ENCODE measurements at regions not wholly inside any gene's neighbourhood (a gene's known extent, or its start where the extent isn't known, plus 50 kb on each side); places are given as distances from the start of the nearest gene placed in this dataset.
A peak's percentile ranks its signal among the peaks of the same experiment; 100 is the strongest.

DNA sequence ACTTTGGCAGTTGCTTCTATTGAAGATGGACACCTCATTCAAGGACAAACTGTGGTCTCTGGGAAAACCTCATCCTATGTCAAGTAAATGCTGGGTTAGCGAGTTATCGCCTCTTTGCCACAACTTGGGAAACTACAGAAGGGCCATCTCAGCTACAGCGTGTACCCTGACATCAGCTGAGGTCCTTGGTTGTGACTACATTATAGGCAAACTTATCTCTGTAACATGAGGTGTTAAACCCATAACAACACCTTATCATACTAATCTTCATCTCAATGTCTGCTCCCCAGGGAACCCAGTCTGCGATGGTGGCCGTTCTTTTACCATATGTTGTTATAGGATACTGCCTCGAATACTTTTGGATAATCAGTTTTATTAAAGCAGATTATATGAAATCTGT lies 1862.7 kb downstream of the STIM2 start:
- Histone ChIP-seq H3K4me2 (no peak overlapping the region), H3K9me3 (no peaks in the 10 kb centered on the region), H3K4me3 (no peak overlapping the region), H3K4me1 (no peaks in the 10 kb centered on the region), H3K27ac (no peak overlapping the region)
- FAIRE-seq (no peak), ATAC-seq (no peak), DNase-seq (ENCODE audit: low read depth in 1 of 2, low spot score in 1 of 2) (no peak)
- 41% methylated on average over 4 of the region's 6 CpGs for WGBS (ENCODE audit: missing lambda C conversion rate)
- TF ChIP-seq, protein P1, sequence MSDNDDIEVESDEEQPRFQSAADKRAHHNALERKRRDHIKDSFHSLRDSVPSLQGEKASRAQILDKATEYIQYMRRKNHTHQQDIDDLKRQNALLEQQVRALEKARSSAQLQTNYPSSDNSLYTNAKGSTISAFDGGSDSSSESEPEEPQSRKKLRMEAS (IDR thresholded peaks at IDR 0.05), result no peak
- TF ChIP-seq CEBPB (IDR thresholded peaks at IDR 0.05) (no peak), CHD4 (IDR thresholded peaks at IDR 0.05; ENCODE audit: borderline replicate concordance) (no peak), MAZ (IDR thresholded peaks at IDR 0.05; ENCODE audit: borderline replicate concordance, low read depth, low read length) (no peak), KDM1A (IDR thresholded peaks at IDR 0.05; ENCODE audit: low read depth) (no peak), ESRRA (IDR thresholded peaks at IDR 0.05; ENCODE audit: borderline replicate concordance, low read length) (no peak), RARB (CRISPR knock-in tag; IDR thresholded peaks at IDR 0.05) (no peak), FOSB (CRISPR knock-in tag; IDR thresholded peaks at IDR 0.05) (no peak), NPAS2 (CRISPR knock-in tag; IDR thresholded peaks at IDR 0.05; ENCODE audit: borderline replicate concordance) (no peak), POLR2A (IDR thresholded peaks at IDR 0.05; ENCODE audit: low read length) (no peak)
- TF ChIP-seq, protein P2, sequence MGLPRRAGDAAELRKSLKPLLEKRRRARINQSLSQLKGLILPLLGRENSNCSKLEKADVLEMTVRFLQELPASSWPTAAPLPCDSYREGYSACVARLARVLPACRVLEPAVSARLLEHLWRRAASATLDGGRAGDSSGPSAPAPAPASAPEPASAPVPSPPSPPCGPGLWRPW (IDR thresholded peaks at IDR 0.05), result no peak
- TF ChIP-seq, protein P3, sequence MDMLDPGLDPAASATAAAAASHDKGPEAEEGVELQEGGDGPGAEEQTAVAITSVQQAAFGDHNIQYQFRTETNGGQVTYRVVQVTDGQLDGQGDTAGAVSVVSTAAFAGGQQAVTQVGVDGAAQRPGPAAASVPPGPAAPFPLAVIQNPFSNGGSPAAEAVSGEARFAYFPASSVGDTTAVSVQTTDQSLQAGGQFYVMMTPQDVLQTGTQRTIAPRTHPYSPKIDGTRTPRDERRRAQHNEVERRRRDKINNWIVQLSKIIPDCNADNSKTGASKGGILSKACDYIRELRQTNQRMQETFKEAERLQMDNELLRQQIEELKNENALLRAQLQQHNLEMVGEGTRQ (IDR thresholded peaks at IDR 0.05), result no peak
- ChIA-PET POLR2A (no interaction called here), CTCF (no interaction called here)

DNA sequence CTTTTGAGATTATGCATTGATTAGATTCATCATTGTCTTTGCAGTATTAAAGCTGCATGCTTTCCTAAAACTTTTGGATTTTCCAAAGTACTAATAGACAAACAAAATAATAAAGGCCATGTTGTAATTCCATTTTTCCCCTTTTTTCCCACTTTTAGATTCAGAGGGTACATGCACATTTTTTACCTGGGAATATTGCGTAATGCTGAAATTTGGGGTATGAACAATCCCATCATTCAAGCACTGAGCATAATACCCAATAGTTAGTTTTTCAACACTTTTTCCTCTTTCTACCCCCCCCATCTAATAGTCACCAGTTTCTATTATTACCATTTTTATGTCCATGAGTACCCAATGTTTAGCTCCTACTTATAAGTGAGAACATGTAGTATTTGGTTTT lies 1863.6 kb downstream of the STIM2 start:
- H3K27ac ChIP-seq, result no peak overlapping the region
- H3K4me2 ChIP-seq, result no peak overlapping the region
- ChIA-PET POLR2A (no interaction called here), CTCF (no interaction called here)
- FAIRE-seq, result no peak
- ATAC-seq, result no peak
- H3K4me3 ChIP-seq, result no peak overlapping the region
- TF ChIP-seq EHF (CRISPR knock-in tag; IDR thresholded peaks at IDR 0.05), result no peak
- TF ChIP-seq CEBPB (IDR thresholded peaks at IDR 0.05), result peak in 1 of 2 experiments; percentile 10; a peak in 1 of 4 replicates
- 77% methylated on average over 1 of the region's 1 CpG for WGBS (ENCODE audit: missing lambda C conversion rate)
- no peak for DNase-seq (ENCODE audit: low read depth in 1 of 2, low spot score in 1 of 2)
- no peaks in the 10 kb centered on the region for H3K4me1 ChIP-seq
- no peaks in the 10 kb centered on the region for H3K9me3 ChIP-seq

DNA sequence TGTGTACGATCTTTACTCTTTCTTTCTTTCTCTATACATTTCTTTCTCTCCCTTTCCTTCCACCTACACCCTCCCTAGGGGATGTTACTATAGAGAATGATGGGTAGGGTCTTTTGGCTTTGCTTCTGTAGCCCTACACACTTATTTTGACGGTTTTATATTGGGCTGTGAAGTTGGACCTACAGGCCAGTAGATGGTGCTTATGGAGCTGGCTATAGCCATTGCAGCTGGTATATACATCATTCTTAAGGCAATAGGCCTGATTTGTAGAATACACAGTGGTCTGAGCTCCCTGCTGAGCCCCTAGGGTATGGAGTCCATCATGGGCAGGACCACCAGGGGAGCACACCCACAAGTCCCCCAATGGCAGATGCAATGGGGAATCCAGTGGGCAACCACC lies 1869.7 kb downstream of the STIM2 start:
- Histone ChIP-seq H3K4me1 (no peaks in the 10 kb centered on the region), H3K4me3 (no peak overlapping the region), H3K27ac (no peak overlapping the region), H3K4me2 (no peak overlapping the region), H3K9me3 (no peaks in the 10 kb centered on the region)
- DNase-seq (ENCODE audit: low read depth in 1 of 2, low spot score in 1 of 2), result no peak
- no peak for FAIRE-seq
- ATAC-seq, result no peak
- ChIA-PET POLR2A (no interaction called here), CTCF (no interaction called here)
- WGBS (ENCODE audit: missing lambda C conversion rate), result 9% methylated on average over 2 of the region's 2 CpGs
- TF ChIP-seq JUN (IDR thresholded peaks at IDR 0.05), result no peak
- TF ChIP-seq, protein P1 (IDR thresholded peaks at IDR 0.05), result no peak
- TF ChIP-seq, protein P4, sequence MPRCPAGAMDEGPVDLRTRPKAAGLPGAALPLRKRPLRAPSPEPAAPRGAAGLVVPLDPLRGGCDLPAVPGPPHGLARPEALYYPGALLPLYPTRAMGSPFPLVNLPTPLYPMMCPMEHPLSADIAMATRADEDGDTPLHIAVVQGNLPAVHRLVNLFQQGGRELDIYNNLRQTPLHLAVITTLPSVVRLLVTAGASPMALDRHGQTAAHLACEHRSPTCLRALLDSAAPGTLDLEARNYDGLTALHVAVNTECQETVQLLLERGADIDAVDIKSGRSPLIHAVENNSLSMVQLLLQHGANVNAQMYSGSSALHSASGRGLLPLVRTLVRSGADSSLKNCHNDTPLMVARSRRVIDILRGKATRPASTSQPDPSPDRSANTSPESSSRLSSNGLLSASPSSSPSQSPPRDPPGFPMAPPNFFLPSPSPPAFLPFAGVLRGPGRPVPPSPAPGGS (IDR thresholded peaks at IDR 0.05), result no peak
- no peak for TF ChIP-seq HOXB5 (CRISPR knock-in tag; IDR thresholded peaks at IDR 0.05)
- no peak for TF ChIP-seq TFCP2L1 (CRISPR knock-in tag; IDR thresholded peaks at IDR 0.05)
- TF ChIP-seq RARB (CRISPR knock-in tag; IDR thresholded peaks at IDR 0.05), result no peak
- no peak for TF ChIP-seq ZSCAN20 (CRISPR knock-in tag; IDR thresholded peaks at IDR 0.05)
- no peak for TF ChIP-seq HDAC2 (IDR thresholded peaks at IDR 0.05)
- no peak for TF ChIP-seq EP300 (IDR thresholded peaks at IDR 0.05)
- no peak for TF ChIP-seq RCOR1 (IDR thresholded peaks at IDR 0.05; ENCODE audit: low read depth, low read length)
- TF ChIP-seq FOSB (CRISPR knock-in tag; IDR thresholded peaks at IDR 0.05), result no peak
- no peak for TF ChIP-seq HOXB13 (CRISPR knock-in tag; IDR thresholded peaks at IDR 0.05; ENCODE audit: low read depth)
